22Rv1 (cell line): ENCODE measurements at regions not wholly inside any gene's neighbourhood (a gene's known extent, or its start where the extent isn't known, plus 50 kb on each side); places are given as distances from the start of the nearest gene placed in this dataset.

Experiments
- H3K27ac ChIP-seq: fragments of 450-650 bp; 2 replicates; pipeline ENCODE4 v1.5.1; 2017
- ZFX ChIP-seq: fragments of 450-650 bp; IDR thresholded peaks from 2 replicates; pipeline ENCODE4 v1.6.1; 2017; ENCODE audit warnings: antibody characterized with exemption, borderline replicate concordance
- TF ChIP-seq, protein P1 (sequence below): fragments of 450-650 bp; IDR thresholded peaks from 2 replicates; pipeline ENCODE4 v1.5.1; 2017; ENCODE audit warnings: mild to moderate bottlenecking

DNA sequence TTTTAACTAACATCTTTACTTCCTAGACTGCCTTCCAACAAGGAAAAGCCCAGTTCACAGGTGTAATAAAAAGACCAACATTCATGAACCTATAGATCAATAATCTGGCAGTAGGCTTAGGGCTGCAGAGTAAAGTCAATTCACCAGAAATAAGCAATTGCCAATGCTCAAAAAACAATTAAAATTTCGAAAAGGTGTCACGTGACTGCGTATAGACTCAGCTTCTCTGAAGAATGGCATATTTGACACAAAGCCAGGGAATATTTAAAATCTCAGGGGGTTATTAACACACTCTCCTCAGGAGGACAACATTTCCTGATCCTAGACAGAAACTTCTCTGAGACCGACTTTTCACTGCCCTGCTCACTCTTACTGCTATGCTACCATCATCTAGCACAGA, 245.2 kb upstream of the LRATD1 start:
- no peak overlapping the region for H3K27ac ChIP-seq
- TF ChIP-seq, protein P1, sequence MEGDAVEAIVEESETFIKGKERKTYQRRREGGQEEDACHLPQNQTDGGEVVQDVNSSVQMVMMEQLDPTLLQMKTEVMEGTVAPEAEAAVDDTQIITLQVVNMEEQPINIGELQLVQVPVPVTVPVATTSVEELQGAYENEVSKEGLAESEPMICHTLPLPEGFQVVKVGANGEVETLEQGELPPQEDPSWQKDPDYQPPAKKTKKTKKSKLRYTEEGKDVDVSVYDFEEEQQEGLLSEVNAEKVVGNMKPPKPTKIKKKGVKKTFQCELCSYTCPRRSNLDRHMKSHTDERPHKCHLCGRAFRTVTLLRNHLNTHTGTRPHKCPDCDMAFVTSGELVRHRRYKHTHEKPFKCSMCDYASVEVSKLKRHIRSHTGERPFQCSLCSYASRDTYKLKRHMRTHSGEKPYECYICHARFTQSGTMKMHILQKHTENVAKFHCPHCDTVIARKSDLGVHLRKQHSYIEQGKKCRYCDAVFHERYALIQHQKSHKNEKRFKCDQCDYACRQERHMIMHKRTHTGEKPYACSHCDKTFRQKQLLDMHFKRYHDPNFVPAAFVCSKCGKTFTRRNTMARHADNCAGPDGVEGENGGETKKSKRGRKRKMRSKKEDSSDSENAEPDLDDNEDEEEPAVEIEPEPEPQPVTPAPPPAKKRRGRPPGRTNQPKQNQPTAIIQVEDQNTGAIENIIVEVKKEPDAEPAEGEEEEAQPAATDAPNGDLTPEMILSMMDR: no peak
- TF ChIP-seq ZFX: no peak

DNA sequence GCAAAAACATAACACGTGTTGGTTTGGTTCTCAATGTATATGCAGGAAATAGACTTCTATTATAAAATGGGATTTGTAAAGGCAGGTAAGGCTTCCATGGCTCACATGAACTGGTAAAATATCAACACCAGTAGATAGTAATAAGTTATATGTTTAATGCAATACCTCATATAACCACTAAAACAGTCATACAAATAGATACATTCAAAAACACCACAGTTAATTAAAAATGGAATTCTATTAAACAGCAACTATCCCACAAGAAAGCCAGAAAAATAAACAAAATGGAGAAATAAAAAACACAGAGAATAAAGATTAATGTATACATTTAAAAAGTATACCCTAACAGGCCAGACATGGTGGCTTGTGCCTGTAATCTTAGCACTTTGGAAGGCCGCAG, 243.8 kb upstream of the LRATD1 start:
- no peak for TF ChIP-seq ZFX
- TF ChIP-seq, protein P1: no peak
- H3K27ac ChIP-seq: no peak overlapping the region

DNA sequence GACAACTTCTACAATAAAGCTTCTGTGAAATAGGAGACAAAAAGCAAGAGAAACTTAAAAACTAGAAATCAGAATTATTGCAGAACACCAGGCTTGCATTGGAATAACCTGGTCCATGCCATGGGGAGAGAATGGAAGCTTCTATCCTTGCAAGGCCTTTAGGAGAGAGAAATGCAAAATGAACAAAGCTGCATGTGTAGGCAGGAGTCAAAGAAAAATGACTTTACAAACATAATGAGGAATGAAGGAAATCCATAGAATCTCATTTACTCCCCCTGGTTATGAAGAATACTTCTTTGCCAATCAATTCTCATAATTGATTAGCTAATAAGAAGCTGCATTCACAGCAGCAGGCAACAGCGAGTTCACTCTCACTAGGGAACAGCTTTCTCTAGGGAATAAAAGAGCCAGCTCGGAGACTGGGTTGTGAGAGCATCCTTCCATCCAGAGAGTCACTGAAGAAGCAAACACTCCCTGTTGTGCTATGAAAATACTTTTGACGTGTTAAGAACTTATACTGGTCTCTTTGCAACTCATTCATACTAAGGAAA, 235.9 kb upstream of the LRATD1 start:
- H3K27ac ChIP-seq: no peak overlapping the region
- TF ChIP-seq ZFX: no peak
- TF ChIP-seq, protein P1: no peak

DNA sequence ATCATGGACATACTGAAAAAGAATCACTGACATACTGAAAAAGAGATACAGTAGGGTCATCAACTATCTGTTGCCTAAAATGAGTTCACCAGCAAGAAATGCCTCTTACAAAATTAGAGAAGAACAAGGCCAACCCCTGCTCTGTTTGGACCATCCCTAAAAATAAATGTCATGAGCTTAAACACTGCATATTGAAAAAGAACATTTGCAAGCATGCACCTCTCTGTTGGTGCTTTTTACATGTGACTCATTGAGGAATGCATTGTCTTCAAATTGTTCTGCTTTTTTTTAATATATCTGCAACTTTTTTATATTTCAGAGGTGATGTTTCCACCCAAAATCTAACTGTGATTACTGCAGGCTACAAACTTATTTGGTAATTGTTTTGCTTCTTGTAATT, 233.9 kb upstream of the LRATD1 start:
- no peak overlapping the region for H3K27ac ChIP-seq
- TF ChIP-seq, protein P1: no peak
- no peak for TF ChIP-seq ZFX

DNA sequence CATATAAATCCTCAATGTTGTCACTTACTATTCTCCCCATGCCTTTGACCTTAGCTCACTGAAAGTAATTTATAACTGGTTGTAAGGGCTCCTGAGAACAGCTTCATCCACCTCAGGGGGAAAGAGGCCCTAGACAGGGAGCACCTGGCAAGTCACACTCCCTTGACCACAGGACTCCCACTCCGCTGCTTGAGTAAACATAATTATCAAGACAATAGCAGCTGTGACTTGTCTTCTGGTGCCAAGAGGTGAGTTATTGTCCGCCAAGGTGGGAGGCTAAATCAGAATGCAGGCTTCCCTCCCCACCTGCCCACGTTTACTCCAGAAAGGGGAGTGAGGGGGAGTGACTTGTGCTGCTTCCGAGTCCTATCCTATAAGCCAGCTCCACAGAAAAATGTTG, 230.6 kb upstream of the LRATD1 start:
- no peak overlapping the region for H3K27ac ChIP-seq
- TF ChIP-seq ZFX: no peak
- TF ChIP-seq, protein P1: no peak

DNA sequence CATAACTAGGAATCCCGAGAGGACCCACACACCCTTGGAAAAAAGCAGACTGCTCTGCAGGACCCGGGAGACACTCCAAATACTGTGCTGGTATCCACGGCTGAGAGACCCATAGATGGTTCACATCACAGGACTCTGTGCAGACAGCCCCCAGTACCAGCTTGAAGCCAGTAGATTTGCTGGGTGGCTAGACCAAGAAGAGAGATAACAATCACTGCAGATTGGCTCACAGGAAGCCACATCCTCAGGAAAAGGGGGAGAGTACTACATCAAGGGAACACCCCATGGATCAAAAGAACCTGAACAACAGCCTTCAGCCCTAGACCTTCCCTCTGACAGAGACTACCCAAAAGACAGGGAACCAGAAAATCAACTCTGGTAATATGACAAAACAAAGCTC, 223.8 kb upstream of the LRATD1 start:
- TF ChIP-seq, protein P1: no peak
- no peak for TF ChIP-seq ZFX
- no peak overlapping the region for H3K27ac ChIP-seq

DNA sequence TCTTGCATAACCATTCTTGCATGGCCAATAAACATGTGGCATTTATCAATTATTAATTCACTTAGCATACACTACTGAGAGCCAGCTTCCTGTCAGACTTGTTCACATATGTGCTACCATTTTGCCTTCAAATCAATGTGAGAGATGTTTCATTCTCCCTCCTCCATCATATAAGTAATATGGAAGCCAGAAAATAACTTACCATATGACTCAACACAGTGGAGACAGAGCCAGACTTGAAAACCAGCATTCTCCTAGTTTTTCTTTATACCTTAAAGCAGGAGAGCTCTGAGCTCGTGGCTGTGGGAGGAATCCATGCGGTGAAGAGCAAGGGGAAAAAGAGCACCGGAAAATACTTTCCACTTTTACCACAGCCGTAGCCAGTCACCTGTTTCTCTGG, 215.0 kb upstream of the LRATD1 start:
- H3K27ac ChIP-seq: no peak overlapping the region
- no peak for TF ChIP-seq ZFX
- TF ChIP-seq, protein P1: no peak
